CD8-positive, alpha-beta memory T cell (primary cell): ENCODE measurements at regions not wholly inside any gene's neighbourhood (a gene's known extent, or its start where the extent isn't known, plus 50 kb on each side); places are given as distances from the start of the nearest gene placed in this dataset.
"Not testable (repeated sequence)": the region's sequence is repeated elsewhere in the genome, so short reads cannot be mapped to it uniquely, and the experiment has no call there.

ENCODE experiments used
- CTCF ChIA-PET: fragments of 350-600 bp; sonication (Branson Sonifier 250); formaldehyde crosslinking; loops from one replicate; lab custom pipeline; 2021; ENCODE audit warnings: antibody characterized with exemption; lab: Charles Lee
- POLR2A ChIA-PET: fragments of 350-600 bp; sonication (Branson Sonifier 250); formaldehyde crosslinking; loops from one replicate; lab custom pipeline; 2021; ENCODE audit warnings: antibody characterized with exemption; lab: Charles Lee
- DNase-seq, 5 donors: peaks; one replicate each; pipeline versions ENCODE4 v3.0.0 to v3.0.0-alpha.2; 2020 to 2022; ENCODE audit warnings: mixed read lengths in 1 of 5
- H3K27ac ChIP-seq: one replicate; pipeline ENCODE4 v1.7.0; 2013; ENCODE audit warnings: low read depth, mild to moderate bottlenecking, low read length, moderate library complexity
- H3K27me3 ChIP-seq: 2 replicates; pipeline ENCODE4 v1.7.0; 2013; ENCODE audit warnings: low read length, mild to moderate bottlenecking; ENCODE audit not compliant: insufficient read depth, poor library complexity, severe bottlenecking
- H3K36me3 ChIP-seq: 2 replicates; pipeline ENCODE4 v1.7.0; 2013; ENCODE audit warnings: mild to moderate bottlenecking, low read length, moderate library complexity; ENCODE audit not compliant: insufficient read depth
- H3K4me1 ChIP-seq: 2 replicates; pipeline ENCODE4 v1.7.0; 2013; ENCODE audit warnings: mild to moderate bottlenecking, low read length, moderate library complexity; ENCODE audit not compliant: insufficient read depth
- H3K4me3 ChIP-seq: 2 replicates; pipeline ENCODE4 v1.7.0; 2013; ENCODE audit warnings: mild to moderate bottlenecking, low read length
- H3K9me3 ChIP-seq: 2 replicates; pipeline ENCODE4 v1.7.0; 2013; ENCODE audit warnings: mild to moderate bottlenecking, low read length
- H3K27ac Mint-ChIP-seq, 8 donors: one replicate each; pipeline ENCODE4 v1.8.0; 2020 to 2021; ENCODE audit warnings: mixed read lengths in 8 of 8, mild to moderate bottlenecking in 6 of 8, inconsistent platforms in 3 of 8, moderate library complexity in 3 of 8
- H3K27me3 Mint-ChIP-seq, 2 donors: one replicate each; pipeline ENCODE4 v1.8.0; 2020 to 2021; ENCODE audit warnings: mixed read lengths in 2 of 2, mild to moderate bottlenecking in 1 of 2, moderate library complexity in 1 of 2
- H3K36me3 Mint-ChIP-seq, 3 donors: one replicate each; pipeline ENCODE4 v1.8.0; 2020 to 2021; ENCODE audit warnings: mixed read lengths in 3 of 3, inconsistent platforms in 1 of 3, mild to moderate bottlenecking in 1 of 3
- H3K4me1 Mint-ChIP-seq, 3 donors: one replicate each; pipeline ENCODE4 v1.8.0; 2020 to 2021; ENCODE audit warnings: mixed read lengths in 3 of 3, inconsistent platforms in 1 of 3, mild to moderate bottlenecking in 1 of 3
- H3K4me3 Mint-ChIP-seq, 7 donors: one replicate each; pipeline ENCODE4 v1.8.0; 2020 to 2021; ENCODE audit warnings: mixed read lengths in 7 of 7, mild to moderate bottlenecking in 6 of 7, moderate library complexity in 4 of 7, inconsistent platforms in 2 of 7
- H3K9me3 Mint-ChIP-seq, 5 donors: one replicate each; pipeline ENCODE4 v1.8.0; 2020 to 2022; ENCODE audit warnings: mixed read lengths in 5 of 5, mild to moderate bottlenecking in 3 of 5, moderate library complexity in 2 of 5, inconsistent platforms in 1 of 5

DNA sequence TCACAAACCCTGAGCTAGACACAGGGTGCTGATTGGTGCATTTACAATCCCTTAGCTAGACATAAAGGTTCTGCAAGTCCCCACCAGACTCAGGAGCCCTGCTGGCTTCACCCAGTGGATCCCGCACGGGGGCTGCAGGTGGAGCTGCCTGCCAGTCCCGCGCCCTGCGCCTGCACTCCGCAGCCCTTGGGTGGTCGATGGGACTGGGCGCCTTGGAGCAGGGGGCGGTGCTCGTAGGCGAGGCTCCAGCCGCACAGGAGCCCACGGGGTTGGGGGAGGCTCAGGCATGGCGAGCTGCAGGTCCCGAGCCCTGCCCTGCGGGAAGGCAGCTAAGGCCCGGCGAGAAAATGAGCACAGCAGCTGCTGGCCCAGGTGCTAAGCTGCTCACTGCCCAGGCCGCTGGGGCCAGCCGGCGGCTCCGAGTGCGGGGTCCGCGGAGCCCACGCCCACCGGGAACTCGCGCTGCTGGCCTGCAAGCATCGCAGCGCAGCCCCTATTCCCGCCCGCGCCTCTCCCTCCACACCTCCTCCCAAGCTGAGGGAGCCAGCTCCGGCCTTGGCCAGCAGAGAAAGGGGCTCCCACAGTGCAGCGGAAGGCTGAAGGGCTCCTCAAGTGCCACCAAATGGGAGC is 155.2 kb downstream of the SLC25A46 start:
- H3K9me3 Mint-ChIP-seq: peaks cover 0 to 17% (median 5%) of the 10 kb centered on the region in 5 donors
- DNase-seq, POLR2A ChIA-PET: not testable (repeated sequence)

DNA sequence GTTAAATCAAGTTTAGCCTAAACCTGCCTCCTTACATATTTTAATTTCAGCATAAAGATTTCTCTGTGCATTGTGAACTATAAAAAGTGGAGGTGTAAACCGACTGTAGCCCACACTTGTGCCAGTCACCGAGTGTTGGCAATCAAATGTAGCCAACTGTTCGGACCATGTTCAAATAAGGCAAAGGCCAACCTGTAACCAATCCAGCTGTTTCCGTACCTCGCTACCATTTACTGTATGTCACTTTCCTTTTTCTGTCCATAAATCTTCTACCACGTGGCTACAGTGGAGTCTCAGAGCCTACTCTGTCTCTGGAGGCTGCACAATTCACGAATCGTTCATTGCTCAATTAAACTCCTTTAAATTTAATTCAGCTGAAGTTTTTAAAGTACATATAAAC is 156.0 kb downstream of the SLC25A46 start:
- no peak for DNase-seq
- Mint-ChIP-seq H3K27me3 (peaks cover 1 to 17% of the 10 kb centered on the region in 2 donors), H3K9me3 (peaks cover 0 to 16% (median 5%) of the 10 kb centered on the region in 5 donors), H3K27ac (no peak overlapping the region), H3K4me3 (no peak overlapping the region), H3K36me3 (no peaks in the 10 kb centered on the region), H3K4me1 (no peaks in the 10 kb centered on the region)
- Histone ChIP-seq H3K36me3 (no peaks in the 10 kb centered on the region), H3K9me3 (no peaks in the 10 kb centered on the region), H3K4me3 (no peak overlapping the region), H3K27me3 (no peaks in the 10 kb centered on the region), H3K27ac (no peak overlapping the region), H3K4me1 (no peaks in the 10 kb centered on the region)
- ChIA-PET CTCF (no interaction called here), POLR2A (no interaction called here)

More for the DNA sequence above, 155.2 kb downstream of the SLC25A46 start:
- H3K27ac Mint-ChIP-seq, H3K36me3 Mint-ChIP-seq, H3K4me3 ChIP-seq, H3K9me3 ChIP-seq, H3K27me3 ChIP-seq, H3K4me3 Mint-ChIP-seq, CTCF ChIA-PET, H3K27ac ChIP-seq, H3K36me3 ChIP-seq, H3K4me1 ChIP-seq, H3K4me1 Mint-ChIP-seq: not testable (repeated sequence)
- peaks cover 1 to 17% of the 10 kb centered on the region in 2 donors for H3K27me3 Mint-ChIP-seq

DNA sequence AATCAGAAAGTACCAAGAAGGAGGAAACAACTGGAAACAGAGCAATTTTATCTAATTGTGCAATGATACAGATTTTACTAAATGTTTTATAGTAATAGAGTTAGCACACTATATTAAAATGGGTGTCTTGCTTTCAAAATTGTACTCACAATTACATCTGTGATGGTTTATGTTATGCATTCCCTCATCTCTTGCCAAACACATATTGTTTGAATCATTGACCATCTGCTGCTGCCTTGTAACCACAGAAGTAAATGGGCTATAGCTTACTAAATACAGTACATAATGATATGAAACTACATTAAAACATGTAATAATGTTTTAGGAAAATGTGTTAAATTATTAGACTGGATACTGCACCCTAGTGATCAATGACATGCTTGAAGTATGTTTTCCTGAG is 158.1 kb downstream of the SLC25A46 start:
- no peaks in the 10 kb centered on the region for H3K36me3 Mint-ChIP-seq
- Histone ChIP-seq H3K9me3 (no peaks in the 10 kb centered on the region), H3K27ac (no peak overlapping the region), H3K36me3 (no peaks in the 10 kb centered on the region), H3K4me3 (no peak overlapping the region), H3K4me1 (no peaks in the 10 kb centered on the region), H3K27me3 (no peaks in the 10 kb centered on the region)
- no peak overlapping the region for H3K27ac Mint-ChIP-seq
- DNase-seq: no peak
- peaks cover 0 to 4% (median 0%) of the 10 kb centered on the region in 5 donors for H3K9me3 Mint-ChIP-seq
- ChIA-PET POLR2A (no interaction called here), CTCF (no interaction called here)
- H3K4me3 Mint-ChIP-seq: no peak overlapping the region
- H3K4me1 Mint-ChIP-seq: no peaks in the 10 kb centered on the region
- peaks cover 0 to 17% of the 10 kb centered on the region in 2 donors for H3K27me3 Mint-ChIP-seq

DNA sequence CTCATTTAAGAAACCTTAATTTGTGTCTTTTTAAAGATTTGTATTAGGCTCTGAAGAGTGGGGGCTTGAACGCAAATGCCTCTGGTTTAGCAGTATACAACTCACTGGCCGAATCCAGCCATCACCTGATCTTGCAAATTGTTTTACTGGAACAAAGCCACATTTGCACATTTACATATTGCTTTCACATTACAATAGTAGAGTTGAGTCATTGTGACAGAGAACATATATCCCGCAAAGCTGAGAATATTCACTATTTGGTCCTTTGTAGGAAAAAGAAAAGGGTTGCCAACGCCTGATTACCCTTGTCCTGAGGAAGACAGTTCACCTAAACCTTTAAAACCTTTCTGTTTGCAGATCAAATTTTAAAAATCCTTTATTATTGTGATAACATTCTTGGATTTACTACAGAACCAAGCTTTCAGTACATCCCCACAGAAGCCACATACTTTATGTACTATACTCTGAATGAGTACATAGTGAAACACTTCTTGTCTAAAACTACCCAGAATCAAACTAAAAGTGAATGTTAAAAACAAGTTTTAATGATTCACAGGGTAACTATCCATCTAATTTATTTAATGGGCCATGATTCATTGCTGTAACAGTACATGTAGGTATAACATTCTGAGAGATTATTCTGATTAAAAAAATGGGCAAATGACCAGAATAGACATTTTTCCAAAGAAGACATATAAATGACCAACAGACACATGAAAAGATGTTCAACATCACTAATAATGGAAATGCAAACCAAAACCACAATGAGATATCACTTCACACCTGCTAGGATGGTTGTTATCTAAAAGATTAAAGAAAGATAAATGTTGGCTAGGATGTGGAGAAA is 161.0 kb downstream of the SLC25A46 start:
- H3K4me3 ChIP-seq: no peak overlapping the region

DNA sequence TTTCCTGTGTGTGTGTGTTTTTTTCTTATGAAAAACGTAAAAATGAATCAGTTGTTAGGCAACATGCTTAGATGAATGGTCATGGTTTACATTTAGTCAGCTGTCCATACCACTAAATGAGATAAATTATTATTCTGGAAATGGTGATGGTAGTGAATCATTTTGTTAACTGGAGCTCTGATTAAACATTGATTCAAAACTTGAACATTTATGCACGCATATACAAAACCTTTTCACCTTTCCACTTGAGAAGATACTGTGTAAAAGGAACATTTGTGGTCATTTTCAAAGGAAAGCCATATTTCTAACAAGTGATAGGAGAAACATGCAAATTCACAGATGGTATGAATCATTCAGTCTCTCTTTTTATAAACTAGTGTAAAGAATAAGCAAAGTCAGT is 162.0 kb downstream of the SLC25A46 start:
- POLR2A ChIA-PET: no interaction called here
- DNase-seq: no peak
- peaks cover 1 to 15% of the 10 kb centered on the region in 2 donors for H3K27me3 Mint-ChIP-seq
- peaks cover 0 to 2% (median 0%) of the 10 kb centered on the region in 5 donors for H3K9me3 Mint-ChIP-seq
- no peaks in the 10 kb centered on the region for H3K36me3 ChIP-seq
- H3K27ac ChIP-seq: no peak overlapping the region
- no peak overlapping the region for H3K4me3 Mint-ChIP-seq
- no peak overlapping the region for H3K27ac Mint-ChIP-seq
- no peaks in the 10 kb centered on the region for H3K4me1 ChIP-seq
- H3K9me3 ChIP-seq: no peaks in the 10 kb centered on the region
- no peaks in the 10 kb centered on the region for H3K4me1 Mint-ChIP-seq
- no peaks in the 10 kb centered on the region for H3K27me3 ChIP-seq
- H3K36me3 Mint-ChIP-seq: no peaks in the 10 kb centered on the region
- CTCF ChIA-PET: no interaction called here
- H3K4me3 ChIP-seq: no peak overlapping the region

More for the DNA sequence above, 161.0 kb downstream of the SLC25A46 start:
- Histone ChIP-seq H3K27me3 (no peaks in the 10 kb centered on the region), H3K27ac (no peak overlapping the region), H3K4me1 (no peaks in the 10 kb centered on the region), H3K9me3 (no peaks in the 10 kb centered on the region), H3K36me3 (no peaks in the 10 kb centered on the region)
- Mint-ChIP-seq H3K4me3 (no peak overlapping the region), H3K4me1 (no peaks in the 10 kb centered on the region), H3K27me3 (peaks cover 1 to 15% of the 10 kb centered on the region in 2 donors), H3K9me3 (no peaks in the 10 kb centered on the region), H3K27ac (no peak overlapping the region), H3K36me3 (no peaks in the 10 kb centered on the region)
- ChIA-PET POLR2A (no interaction called here), CTCF (no interaction called here)
- DNase-seq: no peak

DNA sequence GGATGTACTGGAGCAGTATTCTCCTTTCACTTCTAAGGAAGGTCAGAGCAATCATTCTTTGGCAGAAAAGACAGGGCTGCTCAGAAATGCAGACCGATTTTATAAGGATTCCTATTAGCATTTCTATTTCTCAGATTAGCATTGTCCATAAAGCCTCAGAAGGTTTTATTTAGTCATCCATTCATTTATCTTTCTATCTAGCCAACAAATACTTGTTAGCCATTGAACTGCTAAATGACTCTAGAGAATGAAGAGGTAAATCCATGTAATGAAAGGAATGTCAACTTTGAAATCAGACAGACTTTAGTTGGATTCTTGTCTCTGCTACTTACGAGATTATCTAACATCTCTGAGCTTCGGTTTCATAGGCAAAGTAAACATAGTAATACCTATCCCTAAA is 165.2 kb downstream of the SLC25A46 start:
- H3K9me3 ChIP-seq: no peaks in the 10 kb centered on the region
- DNase-seq: no peak
- Mint-ChIP-seq H3K4me1 (no peaks in the 10 kb centered on the region), H3K4me3 (no peak overlapping the region), H3K27ac (no peak overlapping the region), H3K9me3 (peaks cover 0 to 8% (median 2%) of the 10 kb centered on the region in 5 donors), H3K27me3 (peaks cover 4% of the 10 kb centered on the region in 2 donors), H3K36me3 (no peaks in the 10 kb centered on the region)
- no peaks in the 10 kb centered on the region for H3K4me1 ChIP-seq
- POLR2A ChIA-PET: no interaction called here
- H3K27me3 ChIP-seq: no peaks in the 10 kb centered on the region
- H3K4me3 ChIP-seq: no peak overlapping the region
- CTCF ChIA-PET: no interaction called here
- H3K36me3 ChIP-seq: no peaks in the 10 kb centered on the region
- no peak overlapping the region for H3K27ac ChIP-seq

- Histone ChIP-seq H3K4me1 (no peaks in the 10 kb centered on the region), H3K36me3 (no peaks in the 10 kb centered on the region), H3K9me3 (no peaks in the 10 kb centered on the region), H3K4me3 (no peak overlapping the region), H3K27me3 (no peaks in the 10 kb centered on the region), H3K27ac (no peak overlapping the region)
- Mint-ChIP-seq H3K27ac (no peak overlapping the region), H3K4me3 (no peak overlapping the region), H3K4me1 (no peaks in the 10 kb centered on the region), H3K27me3 (peaks cover 3 to 6% of the 10 kb centered on the region in 2 donors), H3K36me3 (no peaks in the 10 kb centered on the region), H3K9me3 (peaks cover 0 to 8% (median 2%) of the 10 kb centered on the region in 5 donors)
- POLR2A ChIA-PET: no interaction called here
- no peak for DNase-seq
- CTCF ChIA-PET: no interaction called here
Measured at GRCh38 chr5:110908848-110909247, 162.7 kb upstream of the TSLP start.

- POLR2A ChIA-PET: no interaction called here
- Mint-ChIP-seq H3K27ac (no peak overlapping the region), H3K36me3 (no peaks in the 10 kb centered on the region)
Measured at GRCh38 chr5:110909415-110909814, 162.1 kb upstream of the TSLP start.

More at GRCh38 chr5:110909415-110909814, 162.1 kb upstream of the TSLP start:
- Mint-ChIP-seq H3K4me1 (no peaks in the 10 kb centered on the region), H3K27me3 (peaks cover 6 to 7% of the 10 kb centered on the region in 2 donors), H3K4me3 (no peak overlapping the region), H3K9me3 (peaks cover 0 to 8% (median 2%) of the 10 kb centered on the region in 5 donors)
- CTCF ChIA-PET: no interaction called here
- no peaks in the 10 kb centered on the region for H3K9me3 ChIP-seq
- DNase-seq: no peak
- H3K36me3 ChIP-seq: no peaks in the 10 kb centered on the region
- H3K4me3 ChIP-seq: no peak overlapping the region
- no peaks in the 10 kb centered on the region for H3K27me3 ChIP-seq
- H3K27ac ChIP-seq: no peak overlapping the region
- H3K4me1 ChIP-seq: no peaks in the 10 kb centered on the region
